ENCODE measurements at regions not wholly inside any gene's neighbourhood (a gene's known extent, or its start where the extent isn't known, plus 50 kb on each side); places are given as distances from the start of the nearest gene placed in this dataset.
"Not testable (repeated sequence)": the region's sequence is repeated elsewhere in the genome, so short reads cannot be mapped to it uniquely, and the experiment has no call there.

GRCh38 chr7:76774279-76774678 lies 147.2 kb upstream of the POMZP3 start:
- TF ChIP-seq POLR2AphosphoS5, CTCF (IDR thresholded peaks at IDR 0.05): not testable (repeated sequence)
